Heart right ventricle (tissue), 16 donors: ENCODE measurements at regions not wholly inside any gene's neighbourhood (a gene's known extent, or its start where the extent isn't known, plus 50 kb on each side); places are given as distances from the start of the nearest gene placed in this dataset.
"Not testable (repeated sequence)": the region's sequence is repeated elsewhere in the genome, so short reads cannot be mapped to it uniquely, and the experiment has no call there.

Experiments
- ATAC-seq, 8 donors: fragments of 200-7000 bp; cut with Tn5 transposase; one replicate each; pipeline ENCODE4 v1.9.1; 2020; ENCODE audit warnings: mild to moderate bottlenecking in 8 of 8, moderate library complexity in 8 of 8, moderate number of reproducible peaks in 1 of 8
- DNase-seq, 2 donors: peaks; one replicate each; pipeline ENCODE4 v3.0.0-alpha.2; 2020
- H3K27ac ChIP-seq, 10 donors: fragments of 200-600 bp; sonication (generic) in 2 of 10; one replicate each; pipeline versions ENCODE4 v1.5.0 to v1.8.0; 2020 to 2022; ENCODE audit warnings: mild to moderate bottlenecking in 3 of 10
- H3K27me3 ChIP-seq, 7 donors: fragments of 200-600 bp; one replicate each; pipeline ENCODE4 v1.8.0; 2021 to 2022; ENCODE audit warnings: mild to moderate bottlenecking in 2 of 7
- H3K36me3 ChIP-seq, 9 donors: fragments of 200-600 bp; sonication (generic) in 1 of 9; one replicate each; pipeline versions ENCODE4 v1.5.0 to v1.8.0; 2020 to 2022; ENCODE audit warnings: mild to moderate bottlenecking in 2 of 9
- H3K4me1 ChIP-seq, 9 donors: fragments of 200-600 bp; sonication (generic) in 1 of 9; one replicate each; pipeline versions ENCODE4 v1.5.0 to v1.8.0; 2020 to 2022; ENCODE audit warnings: mild to moderate bottlenecking in 4 of 9
- H3K4me3 ChIP-seq, 10 donors: fragments of 200-600 bp; sonication (generic) in 2 of 10; one replicate each; pipeline versions ENCODE4 v1.5.0 to v1.8.0; 2020 to 2022; ENCODE audit warnings: mild to moderate bottlenecking in 7 of 10, moderate library complexity in 2 of 10
- H3K9me3 ChIP-seq, 11 donors: fragments of 200-600 bp in 10 of 11; sonication (generic) in 2 of 11; one replicate each; pipeline versions ENCODE4 v1.5.0 to v1.8.0; 2013 to 2022; ENCODE audit warnings: mild to moderate bottlenecking in 2 of 11, control low read depth in 1 of 11, moderate library complexity in 1 of 11
- CTCF ChIP-seq, 9 donors: fragments of 200-600 bp; sonication (generic) in 2 of 9; IDR thresholded peaks; one replicate each; pipeline versions ENCODE4 v1.5.0 to v1.8.0; 2021 to 2022; ENCODE audit warnings: antibody characterized with exemption in 9 of 9, mild to moderate bottlenecking in 5 of 9, moderate library complexity in 1 of 9
- WGBS, 2 donors: extraction: QIAGEN DNeasy Blood & Tissue Kit; methylation state at CpG; one replicate each; pipeline ENCODE4 v1.1.7; 2013; ENCODE audit warnings: inconsistent platforms in 1 of 2; 5-methylcytosine and 5-hydroxymethylcytosine counted together
- intact Hi-C, 10 donors: fragments of 100-400 bp; cut with DNase I; formaldehyde crosslinking; loops; one replicate each; pipeline versions ENCODE4 v1.11.1 to v1.14.2; 2022
- donor health status: Arrhythmogenic right ventricular cardiomyopathy.
- donor health status: ischemic (EF 13 %, LVEDD 7.1; RV severe dilation, severe dysfunction).
- donor health status: healthy with polysubstance abuse.
- donor health status: DM: no; HTN: yes; CAD: no.
- donor health status: DM: no; HTN: no; CAD: no.
- donor health status: ischemic (EF 25% LVEDD 6.9; RV normal size, moderate dysfunction).
- donor health status: ischemic (EF 25% LVEDD 5.7; RV mildly dilated, moderate dysfunction).
- donor health status: healthy.
- donor health status: DM: yes; HTN: yes; CAD: no.
- donor health status: Ischemic cardiomyopathy.
- donor health status: ischemic (EF 35%, LVEDD 5.7; RV mildly dilated, moderate dysfunction).
- donor health status: nonischemic (EF 11% LVEDD 7.7; RV severe dilation, severe dysfunction).
- donor health status: DM: yes; HTN: yes; CAD: no.
- donor health status: PGD.
- donor health status: ischemic (EF 29% LVEDD 5.4; RV normal size, mild dysfunction).
- donor health status: nonischemic (EF 23%, LVEDD 6.1; RV moderate dilation, normal function).

GRCh38 chr5:116771466-116772151 is 197.0 kb upstream of the SEMA6A start:
- WGBS, 2 donors, result 61 to 67% methylated on average over 9 of the region's 9 CpGs
- DNase-seq (no peak), ATAC-seq (peak in 6 of 8 donors; percentile 47 to 65 (median 53))
- intact Hi-C loops, result no loop called here
- no peaks in the 10 kb centered on the region for H3K36me3 ChIP-seq
- H3K4me1 ChIP-seq, result peaks cover 0 to 21% (median 3%) of the 10 kb centered on the region in 9 donors
- TF ChIP-seq CTCF (IDR thresholded peaks at IDR 0.05), result no peak
- no peaks in the 10 kb centered on the region for H3K27me3 ChIP-seq
- no peaks in the 10 kb centered on the region for H3K9me3 ChIP-seq
- peak overlapping the region in 1 of 10 donors; percentile 3 for H3K27ac ChIP-seq
- no peak overlapping the region for H3K4me3 ChIP-seq

GRCh38 chr5:116769953-116770352 is 195.3 kb upstream of the SEMA6A start:
- H3K27me3 ChIP-seq, H3K9me3 ChIP-seq, ATAC-seq, intact Hi-C loops, H3K36me3 ChIP-seq, H3K4me3 ChIP-seq, H3K27ac ChIP-seq, DNase-seq: not testable (repeated sequence)
- H3K4me1 ChIP-seq, result peaks cover 0 to 21% (median 3%) of the 10 kb centered on the region in 9 donors
- 97% methylated on average over 2 of the region's 2 CpGs for WGBS, 2 donors

- H3K27me3 ChIP-seq, result no peaks in the 10 kb centered on the region
- H3K9me3 ChIP-seq, result no peaks in the 10 kb centered on the region
- no peak overlapping the region for H3K4me3 ChIP-seq
- no peak for ATAC-seq
- H3K4me1 ChIP-seq, result peaks cover 0 to 21% (median 3%) of the 10 kb centered on the region in 9 donors
- no peak for TF ChIP-seq CTCF (IDR thresholded peaks at IDR 0.05)
- intact Hi-C loops, result no loop called here
- DNase-seq, result no peak
- H3K27ac ChIP-seq, result no peak overlapping the region
- 98 to 99% methylated on average over 7 of the region's 7 CpGs for WGBS, 2 donors
- no peaks in the 10 kb centered on the region for H3K36me3 ChIP-seq
Observed at GRCh38 chr5:116769470-116769869, 194.8 kb upstream of the SEMA6A start.

- Histone ChIP-seq H3K4me1 (peaks cover 0 to 10% (median 3%) of the 10 kb centered on the region in 9 donors), H3K27me3 (no peaks in the 10 kb centered on the region), H3K27ac (peak overlapping the region in 1 of 10 donors; percentile 51), H3K9me3 (no peaks in the 10 kb centered on the region), H3K4me3 (no peak overlapping the region), H3K36me3 (no peaks in the 10 kb centered on the region)
- peak; percentile 33 to 97 (median 73) for ATAC-seq
- no peak for TF ChIP-seq CTCF (IDR thresholded peaks at IDR 0.05)
- intact Hi-C loops, result no loop called here
- DNase-seq, result peak in 1 of 2 donors; percentile 21
- 43 to 52% methylated on average over 6 of the region's 6 CpGs for WGBS, 2 donors
Observed at GRCh38 chr5:116766470-116766947, 191.9 kb upstream of the SEMA6A start.

GRCh38 chr5:116765441-116765840 is 190.8 kb upstream of the SEMA6A start:
- H3K27ac ChIP-seq, result no peak overlapping the region
- H3K4me1 ChIP-seq, result no peaks in the 10 kb centered on the region
- no peak for TF ChIP-seq CTCF (IDR thresholded peaks at IDR 0.05)
- H3K9me3 ChIP-seq, result no peaks in the 10 kb centered on the region
- no peaks in the 10 kb centered on the region for H3K27me3 ChIP-seq
- H3K4me3 ChIP-seq, result no peak overlapping the region
- H3K36me3 ChIP-seq, result no peaks in the 10 kb centered on the region
- no peak for ATAC-seq
- DNase-seq, result no peak
- intact Hi-C loops, result no loop called here
- WGBS, 2 donors, result 73 to 77% methylated on average over 1 of the region's 1 CpG
